Peyer's patch (tissue), 4 donors: ENCODE measurements at regions not wholly inside any gene's neighbourhood (a gene's known extent, or its start where the extent isn't known, plus 50 kb on each side); places are given as distances from the start of the nearest gene placed in this dataset.

Source experiments
- POLR2A ChIP-seq, 2 donors: fragments of 450-650 bp; IDR thresholded peaks; one replicate each; pipeline ENCODE4 v1.5.1; 2017; ENCODE audit warnings: antibody characterized with exemption in 2 of 2, mild to moderate bottlenecking in 2 of 2, moderate library complexity in 2 of 2
- TF ChIP-seq, protein P1 (sequence below), 6 experiments: fragments of 450-650 bp in 4 of 6; fragments of 200-600 bp in 2 of 6; sonication (generic) in 1 of 6; IDR thresholded peaks; one replicate each; pipeline ENCODE4 v1.5.1; 2017 to 2019; ENCODE audit warnings: antibody characterized with exemption in 6 of 6, mild to moderate bottlenecking in 3 of 6, moderate library complexity in 1 of 6

DNA sequence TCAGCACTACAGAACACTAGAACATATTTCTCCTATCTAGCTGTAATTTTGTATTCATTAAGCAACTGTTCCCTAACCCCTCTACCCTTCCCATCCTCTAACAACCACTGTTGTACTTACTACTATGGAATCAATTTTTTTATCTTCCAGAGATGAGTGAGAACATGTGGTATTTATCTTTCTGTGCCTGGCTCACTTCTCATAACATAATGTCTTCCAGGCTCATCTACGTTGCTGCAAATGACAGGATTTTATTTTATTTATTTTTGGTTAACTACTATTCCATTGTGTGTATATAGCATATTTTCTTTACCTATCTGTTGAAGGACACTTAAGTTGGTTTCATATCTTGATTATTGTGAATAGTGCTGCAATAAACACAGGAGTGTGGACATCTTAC is 200.9 kb upstream of the CHRM2 start:
- TF ChIP-seq, protein P1, sequence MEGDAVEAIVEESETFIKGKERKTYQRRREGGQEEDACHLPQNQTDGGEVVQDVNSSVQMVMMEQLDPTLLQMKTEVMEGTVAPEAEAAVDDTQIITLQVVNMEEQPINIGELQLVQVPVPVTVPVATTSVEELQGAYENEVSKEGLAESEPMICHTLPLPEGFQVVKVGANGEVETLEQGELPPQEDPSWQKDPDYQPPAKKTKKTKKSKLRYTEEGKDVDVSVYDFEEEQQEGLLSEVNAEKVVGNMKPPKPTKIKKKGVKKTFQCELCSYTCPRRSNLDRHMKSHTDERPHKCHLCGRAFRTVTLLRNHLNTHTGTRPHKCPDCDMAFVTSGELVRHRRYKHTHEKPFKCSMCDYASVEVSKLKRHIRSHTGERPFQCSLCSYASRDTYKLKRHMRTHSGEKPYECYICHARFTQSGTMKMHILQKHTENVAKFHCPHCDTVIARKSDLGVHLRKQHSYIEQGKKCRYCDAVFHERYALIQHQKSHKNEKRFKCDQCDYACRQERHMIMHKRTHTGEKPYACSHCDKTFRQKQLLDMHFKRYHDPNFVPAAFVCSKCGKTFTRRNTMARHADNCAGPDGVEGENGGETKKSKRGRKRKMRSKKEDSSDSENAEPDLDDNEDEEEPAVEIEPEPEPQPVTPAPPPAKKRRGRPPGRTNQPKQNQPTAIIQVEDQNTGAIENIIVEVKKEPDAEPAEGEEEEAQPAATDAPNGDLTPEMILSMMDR (IDR thresholded peaks at IDR 0.05): no peak
- TF ChIP-seq POLR2A (IDR thresholded peaks at IDR 0.05): no peak
